ENCODE measurements at regions not wholly inside any gene's neighbourhood (a gene's known extent, or its start where the extent isn't known, plus 50 kb on each side); places are given as distances from the start of the nearest gene placed in this dataset.

- H3K4me2 ChIP-seq (ENCODE audit: low read length) = no peak overlapping the region
- intact Hi-C loops (cut with micrococcal nuclease) = no loop called here
- no peaks in the 10 kb centered on the region for H4K20me1 ChIP-seq (ENCODE audit: insufficient read depth)
- H3K79me2 ChIP-seq (ENCODE audit: insufficient read depth, low read length) = no peaks in the 10 kb centered on the region
- ChIA-PET POLR2A (no interaction called here), RAD21 (ENCODE audit: low non-redundant PET in 1 of 2, low total read pairs in 2 of 2, uncharacterized antibody in 2 of 2, unreplicated experiment in 2 of 2) (no interaction called here), CTCF (no interaction called here)
- no peaks in the 10 kb centered on the region for H3K27me3 ChIP-seq (ENCODE audit: insufficient read depth, low read length)
- H3K36me3 ChIP-seq (ENCODE audit: control insufficient read depth in 1 of 2, insufficient read depth in 2 of 2, low read length in 2 of 2) = no peaks in the 10 kb centered on the region
- H3K4me1 ChIP-seq (ENCODE audit: control insufficient read depth in 1 of 2, insufficient read depth in 2 of 2, low read length in 2 of 2) = no peaks in the 10 kb centered on the region
- H3K9me3 ChIP-seq (ENCODE audit: control insufficient read depth in 1 of 2, insufficient read depth in 1 of 2, low read depth in 1 of 2, low read length in 2 of 2) = peaks cover 7 to 16% of the 10 kb centered on the region in 2 experiments; a peak in 2 of 4 replicates
- no peak for ATAC-seq
- DNase-seq (ENCODE audit: low read depth, low spot score) = no peak
- no peak overlapping the region for H3K27ac ChIP-seq (ENCODE audit: low read depth, low read length)
- TF ChIP-seq POLR2AphosphoS5 (IDR thresholded peaks at IDR 0.05; ENCODE audit: low read depth, low read length) (no peak), RAD21 (IDR thresholded peaks at IDR 0.05; ENCODE audit: low read depth) (no peak), CEBPB (IDR thresholded peaks at IDR 0.05; ENCODE audit: low read depth) (no peak), SRF (IDR thresholded peaks at IDR 0.05; ENCODE audit: low read depth) (no peak), EZH2phosphoT487 (IDR thresholded peaks at IDR 0.05; ENCODE audit: borderline replicate concordance) (no peak), SIN3A (IDR thresholded peaks at IDR 0.05; ENCODE audit: low read depth) (no peak), CBX3 (IDR thresholded peaks at IDR 0.05; ENCODE audit: low read depth) (no peak), TCF7L2 (IDR thresholded peaks at IDR 0.05; ENCODE audit: borderline replicate concordance, extremely low read depth, insufficient read depth, insufficient read length) (no peak), ZFX (IDR thresholded peaks at IDR 0.05) (no peak), ELF1 (IDR thresholded peaks at IDR 0.05; ENCODE audit: borderline replicate concordance, low read depth) (no peak)
- TF ChIP-seq, protein P1, sequence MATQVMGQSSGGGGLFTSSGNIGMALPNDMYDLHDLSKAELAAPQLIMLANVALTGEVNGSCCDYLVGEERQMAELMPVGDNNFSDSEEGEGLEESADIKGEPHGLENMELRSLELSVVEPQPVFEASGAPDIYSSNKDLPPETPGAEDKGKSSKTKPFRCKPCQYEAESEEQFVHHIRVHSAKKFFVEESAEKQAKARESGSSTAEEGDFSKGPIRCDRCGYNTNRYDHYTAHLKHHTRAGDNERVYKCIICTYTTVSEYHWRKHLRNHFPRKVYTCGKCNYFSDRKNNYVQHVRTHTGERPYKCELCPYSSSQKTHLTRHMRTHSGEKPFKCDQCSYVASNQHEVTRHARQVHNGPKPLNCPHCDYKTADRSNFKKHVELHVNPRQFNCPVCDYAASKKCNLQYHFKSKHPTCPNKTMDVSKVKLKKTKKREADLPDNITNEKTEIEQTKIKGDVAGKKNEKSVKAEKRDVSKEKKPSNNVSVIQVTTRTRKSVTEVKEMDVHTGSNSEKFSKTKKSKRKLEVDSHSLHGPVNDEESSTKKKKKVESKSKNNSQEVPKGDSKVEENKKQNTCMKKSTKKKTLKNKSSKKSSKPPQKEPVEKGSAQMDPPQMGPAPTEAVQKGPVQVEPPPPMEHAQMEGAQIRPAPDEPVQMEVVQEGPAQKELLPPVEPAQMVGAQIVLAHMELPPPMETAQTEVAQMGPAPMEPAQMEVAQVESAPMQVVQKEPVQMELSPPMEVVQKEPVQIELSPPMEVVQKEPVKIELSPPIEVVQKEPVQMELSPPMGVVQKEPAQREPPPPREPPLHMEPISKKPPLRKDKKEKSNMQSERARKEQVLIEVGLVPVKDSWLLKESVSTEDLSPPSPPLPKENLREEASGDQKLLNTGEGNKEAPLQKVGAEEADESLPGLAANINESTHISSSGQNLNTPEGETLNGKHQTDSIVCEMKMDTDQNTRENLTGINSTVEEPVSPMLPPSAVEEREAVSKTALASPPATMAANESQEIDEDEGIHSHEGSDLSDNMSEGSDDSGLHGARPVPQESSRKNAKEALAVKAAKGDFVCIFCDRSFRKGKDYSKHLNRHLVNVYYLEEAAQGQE (IDR thresholded peaks at IDR 0.05; ENCODE audit: low read depth) = no peak
- TF ChIP-seq, protein P2, sequence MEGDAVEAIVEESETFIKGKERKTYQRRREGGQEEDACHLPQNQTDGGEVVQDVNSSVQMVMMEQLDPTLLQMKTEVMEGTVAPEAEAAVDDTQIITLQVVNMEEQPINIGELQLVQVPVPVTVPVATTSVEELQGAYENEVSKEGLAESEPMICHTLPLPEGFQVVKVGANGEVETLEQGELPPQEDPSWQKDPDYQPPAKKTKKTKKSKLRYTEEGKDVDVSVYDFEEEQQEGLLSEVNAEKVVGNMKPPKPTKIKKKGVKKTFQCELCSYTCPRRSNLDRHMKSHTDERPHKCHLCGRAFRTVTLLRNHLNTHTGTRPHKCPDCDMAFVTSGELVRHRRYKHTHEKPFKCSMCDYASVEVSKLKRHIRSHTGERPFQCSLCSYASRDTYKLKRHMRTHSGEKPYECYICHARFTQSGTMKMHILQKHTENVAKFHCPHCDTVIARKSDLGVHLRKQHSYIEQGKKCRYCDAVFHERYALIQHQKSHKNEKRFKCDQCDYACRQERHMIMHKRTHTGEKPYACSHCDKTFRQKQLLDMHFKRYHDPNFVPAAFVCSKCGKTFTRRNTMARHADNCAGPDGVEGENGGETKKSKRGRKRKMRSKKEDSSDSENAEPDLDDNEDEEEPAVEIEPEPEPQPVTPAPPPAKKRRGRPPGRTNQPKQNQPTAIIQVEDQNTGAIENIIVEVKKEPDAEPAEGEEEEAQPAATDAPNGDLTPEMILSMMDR (IDR thresholded peaks at IDR 0.05 in 2 of 3, conservative IDR thresholded peaks at IDR 0.05 in 1 of 3; ENCODE audit: borderline replicate concordance in 1 of 3, insufficient read depth in 1 of 3, low read depth in 2 of 3, low read length in 2 of 3) = no peak
- no TSS peak for BruUV-seq (replicated peaks)
- H2AFZ ChIP-seq (ENCODE audit: low read depth, low read length, poor library complexity, severe bottlenecking) = no peak overlapping the region
- no peak overlapping the region for H3K9ac ChIP-seq (ENCODE audit: low read length)
- H3K4me3 ChIP-seq (replicated peaks in 1 of 2; ENCODE audit: low read depth in 1 of 2, low read length in 2 of 2) = no peak overlapping the region
- no peaks in the 10 kb centered on the region for H3K9me2 ChIP-seq (ENCODE audit: insufficient read depth)
These were observed 565.1 kb upstream of the GCFC2 start for GRCh38 chr2:76275788-76276187.
